HepG2 (cell line): ENCODE measurements at regions not wholly inside any gene's neighbourhood (a gene's known extent, or its start where the extent isn't known, plus 50 kb on each side); places are given as distances from the start of the nearest gene placed in this dataset.

ENCODE experiments used
- ATAC-seq: fragments of 200-7000 bp; cut with Tn5 transposase; 3 replicates; pipeline ENCODE4 v1.9.1; 2020; ENCODE audit warnings: mild to moderate bottlenecking, moderate library complexity
- BruUV-seq: library from RNA; stranded (reverse); fragments of 400-500 nt; replicated peaks from 2 replicates; lab custom pipeline; 2021; lab: Mats Ljungman, UMichigan
- CTCF ChIA-PET: fragments of 300-600 bp; formaldehyde crosslinking; extraction: SDS; loops from one replicate; lab custom pipeline; 2021; ENCODE audit warnings: low total read pairs, inconsistent platforms, low intra/inter-chr PET ratio; lab: Yijun Ruan, JAX
- POLR2A ChIA-PET: fragments of 350-600 bp; sonication (Branson Sonifier 250); formaldehyde crosslinking; loops from one replicate; lab custom pipeline; 2020; ENCODE audit warnings: antibody characterized with exemption, inconsistent platforms; lab: Yijun Ruan, JAX
- DNase-seq: peaks from one replicate; pipeline ENCODE4 v3.0.0-alpha.2; 2015; ENCODE audit warnings: low spot score
- FAIRE-seq: peaks from 3 replicates; lab custom pipeline; 2011; peaks lifted over from hg19 to GRCh38; lab: Jason Lieb, UNC
- H2AFZ ChIP-seq: one replicate; pipeline ENCODE4 v1.6.1; 2011; ENCODE audit warnings: low read length, inconsistent platforms
- H3K27ac ChIP-seq: fragments of 300-600 bp; 3 replicates; pipeline ENCODE4 v1.8.0; 2011; ENCODE audit warnings: mixed run types, mild to moderate bottlenecking, mixed read lengths, low read length, inconsistent platforms; ENCODE audit not compliant: insufficient read depth; ENCODE audit errors: extremely low read length
- H3K27me3 ChIP-seq, 2 experiments: fragments of 200-600 bp in 1 of 2; 2 replicates in 1 of 2; 3 replicates in 1 of 2; pipeline versions ENCODE4 v1.6.0 to v1.8.0; 2011; ENCODE audit warnings: low read length in 2 of 2, mild to moderate bottlenecking in 2 of 2, moderate library complexity in 2 of 2, inconsistent platforms in 1 of 2; ENCODE audit not compliant: insufficient read depth in 2 of 2, control insufficient read depth in 1 of 2
- H3K36me3 ChIP-seq, 2 experiments: fragments of 200-600 bp in 1 of 2; replicated peaks in 1 of 2; 2 replicates in 1 of 2; 3 replicates in 1 of 2; pipeline versions ENCODE4 v1.5.1 to v1.8.0; 2011; ENCODE audit warnings: low read length in 2 of 2, inconsistent platforms in 1 of 2; ENCODE audit not compliant: insufficient read depth in 2 of 2, control insufficient read depth in 1 of 2
- H3K4me1 ChIP-seq: 2 replicates; pipeline ENCODE4 v1.5.1; 2012; ENCODE audit warnings: low read length, inconsistent platforms; ENCODE audit not compliant: insufficient read depth
- H3K4me2 ChIP-seq: 2 replicates; pipeline ENCODE4 v1.6.0; 2011; ENCODE audit warnings: low read depth, low read length, inconsistent platforms
- H3K4me3 ChIP-seq, 3 experiments: fragments of 200-600 bp in 1 of 3; sonication (generic), shearing (Covaris generic) in 1 of 3; replicated peaks in 1 of 3; 2 replicates each; pipeline ENCODE4 v1.5.1; 2011 to 2016; ENCODE audit warnings: low read length in 3 of 3, inconsistent platforms in 2 of 3, low read depth in 2 of 3, mild to moderate bottlenecking in 2 of 3, control low read depth in 1 of 3, mixed read lengths in 1 of 3; ENCODE audit not compliant: insufficient read depth in 1 of 3
- H3K79me2 ChIP-seq: one replicate; pipeline ENCODE4 v1.6.1; 2011; ENCODE audit warnings: low read length, inconsistent platforms; ENCODE audit not compliant: insufficient read depth
- H3K9ac ChIP-seq: 2 replicates; pipeline ENCODE4 v1.6.0; 2011; ENCODE audit warnings: mild to moderate bottlenecking, low read depth, low read length, inconsistent platforms; ENCODE audit not compliant: insufficient read depth
- H3K9me3 ChIP-seq: 2 replicates; pipeline ENCODE4 v1.5.1; 2012; ENCODE audit warnings: mild to moderate bottlenecking, low read length
- H4K20me1 ChIP-seq: 2 replicates; pipeline ENCODE4 v1.6.0; 2011; ENCODE audit warnings: inconsistent platforms, mild to moderate bottlenecking, low read length, moderate library complexity; ENCODE audit not compliant: insufficient read depth
- CBX2 ChIP-seq, 2 experiments: fragments of 200-600 bp in 1 of 2; sonication (generic); formaldehyde crosslinking in 1 of 2; IDR thresholded peaks; 2 replicates each; pipeline versions ENCODE4 v1.7.0 to v1.8.1; 2018 to 2022; ENCODE audit warnings: low read depth in 2 of 2, low read length in 1 of 2, mild to moderate bottlenecking in 1 of 2, missing genetic modification reagents in 1 of 2
- ERF ChIP-seq: IDR thresholded peaks from 2 replicates; pipeline ENCODE4 v1.6.1; 2018; ENCODE audit warnings: missing biosample characterization, missing genetic modification reagents
- ETV6 ChIP-seq: sonication (generic); formaldehyde crosslinking; conservative IDR thresholded peaks from 2 replicates; pipeline ENCODE4 v1.4.0; 2020; ENCODE audit warnings: missing genetic modification reagents
- GZF1 ChIP-seq: sonication (generic); formaldehyde crosslinking; IDR thresholded peaks from 2 replicates; pipeline ENCODE4 v1.5.1; 2020; ENCODE audit warnings: mild to moderate bottlenecking, missing genetic modification reagents
- NR1H2 ChIP-seq: sonication (generic); formaldehyde crosslinking; IDR thresholded peaks from 2 replicates; pipeline ENCODE4 v1.8.1; 2022; ENCODE audit warnings: low read depth, missing genetic modification reagents, borderline replicate concordance
- PCBP2 ChIP-seq: fragments of 200-400 bp; formaldehyde crosslinking; optimal IDR thresholded peaks from 2 replicates; pipeline ENCODE3; 2018; ENCODE audit warnings: low read length, low read depth; ENCODE audit not compliant: poor library complexity, severe bottlenecking
- RAD21 ChIP-seq: fragments of 450-650 bp; formaldehyde crosslinking; IDR thresholded peaks from 2 replicates; pipeline ENCODE4 v1.5.0; 2020; ENCODE audit warnings: mild to moderate bottlenecking
- THYN1 ChIP-seq: sonication (generic); formaldehyde crosslinking; IDR thresholded peaks from 2 replicates; pipeline ENCODE4 v1.8.1; 2023; ENCODE audit warnings: low read depth, mild to moderate bottlenecking, moderate library complexity, missing genetic modification reagents, borderline replicate concordance
- TRIM24 ChIP-seq: sonication (generic); formaldehyde crosslinking; IDR thresholded peaks from 2 replicates; pipeline ENCODE4 v1.8.0; 2022; ENCODE audit warnings: mild to moderate bottlenecking, missing genetic modification reagents
- ZFP36L1 ChIP-seq: sonication (generic); formaldehyde crosslinking; IDR thresholded peaks from 2 replicates; pipeline ENCODE4 v1.8.0; 2022; ENCODE audit warnings: mild to moderate bottlenecking, missing genetic modification reagents, moderate library complexity
- ZFP36L2 ChIP-seq: sonication (generic); formaldehyde crosslinking; IDR thresholded peaks from 2 replicates; pipeline ENCODE4 v1.4.0; 2020; ENCODE audit warnings: missing genetic modification reagents
- ZNF24 ChIP-seq: fragments of 450-650 bp; IDR thresholded peaks from 2 replicates; pipeline ENCODE4 v1.6.1; 2017; ENCODE audit warnings: antibody characterized with exemption, mild to moderate bottlenecking
- ZNF275 ChIP-seq: sonication (generic); formaldehyde crosslinking; IDR thresholded peaks from 2 replicates; pipeline ENCODE4 v1.8.0; 2022; ENCODE audit warnings: missing genetic modification reagents, mild to moderate bottlenecking, inconsistent platforms, borderline replicate concordance
- ZNF326 ChIP-seq: sonication (generic); formaldehyde crosslinking; IDR thresholded peaks from 2 replicates; pipeline ENCODE4 v1.4.0; 2020; ENCODE audit warnings: missing genetic modification reagents, borderline replicate concordance
- ZNF558 ChIP-seq: sonication (generic); formaldehyde crosslinking; IDR thresholded peaks from 2 replicates; pipeline ENCODE4 v1.9.0; 2022; ENCODE audit warnings: mild to moderate bottlenecking, missing genetic modification reagents, borderline replicate concordance
- ZNF629 ChIP-seq: sonication (generic); formaldehyde crosslinking; conservative IDR thresholded peaks from 2 replicates; pipeline ENCODE4 v1.5.0; 2020; ENCODE audit warnings: missing genetic modification reagents
- ZNF776 ChIP-seq: sonication (generic); formaldehyde crosslinking; IDR thresholded peaks from 2 replicates; pipeline ENCODE4 v1.4.0; 2020; ENCODE audit warnings: mild to moderate bottlenecking, missing genetic modification reagents
- ZNF790 ChIP-seq: sonication (generic); formaldehyde crosslinking; IDR thresholded peaks from 2 replicates; pipeline ENCODE4 v1.8.0; 2022; ENCODE audit warnings: missing genetic modification reagents, mild to moderate bottlenecking, borderline replicate concordance
- WGBS: methylation state at CpG from one replicate; pipeline ENCODE4 v1.1.6; 2017; ENCODE audit warnings: low lambda C conversion rate; 5-methylcytosine and 5-hydroxymethylcytosine counted together
- in situ Hi-C: cut with HindIII; loops from 2 replicates; pipeline ENCODE4 v1.10.0; 2017; ENCODE audit warnings: low pct_unique_long_range_greater_than_20kb; ENCODE audit not compliant: extremely low pct_ligation_motif_present
- intact Hi-C: fragments of 100-400 bp; cut with micrococcal nuclease; formaldehyde crosslinking; loops from one replicate; pipeline ENCODE4 v1.10.0; 2022; ENCODE audit not compliant: unreplicated experiment
- TF ChIP-seq, protein P1 (sequence below): IDR thresholded peaks from 2 replicates; pipeline ENCODE4 v1.6.1; 2018; ENCODE audit warnings: missing genetic modification reagents, mild to moderate bottlenecking, missing compliant biosample characterization

DNA sequence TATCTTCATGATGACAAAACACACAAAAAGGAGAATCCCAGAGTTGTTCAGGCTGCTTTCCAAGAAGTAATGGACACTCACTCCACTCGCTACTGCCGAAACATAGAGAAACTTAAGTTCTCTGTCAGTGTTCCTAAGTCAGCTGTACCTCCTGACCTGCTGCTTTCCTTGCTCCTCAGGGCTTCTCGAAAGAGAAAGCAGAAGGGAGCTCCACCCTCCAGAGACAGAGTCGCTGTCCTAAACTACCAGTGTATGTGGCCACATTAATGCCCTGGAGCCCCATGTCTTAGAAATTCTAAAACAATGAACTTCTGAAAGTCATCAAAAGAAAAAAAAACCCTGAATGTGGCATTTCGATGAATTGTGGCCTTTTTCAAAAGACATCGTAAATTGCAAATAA lies 390.8 kb upstream of the MON1B start:
- H3K79me2 ChIP-seq, result no peaks in the 10 kb centered on the region
- DNase-seq (no peak), ATAC-seq (no peak), FAIRE-seq (no peak)
- no peak overlapping the region for H2AFZ ChIP-seq
- in situ Hi-C loops (no loop called here), intact Hi-C loops (no loop called here)
- H3K4me1 ChIP-seq, result no peaks in the 10 kb centered on the region
- H4K20me1 ChIP-seq, result no peaks in the 10 kb centered on the region
- no peak overlapping the region for H3K27ac ChIP-seq
- no peak overlapping the region for H3K4me2 ChIP-seq
- TF ChIP-seq ZNF790 (CRISPR knock-in tag), result no peak
- no peak for TF ChIP-seq ZNF629 (CRISPR knock-in tag)
- no peak for TF ChIP-seq ZNF24
- no peak for TF ChIP-seq ZFP36L1 (CRISPR knock-in tag)
- TF ChIP-seq ZNF326 (CRISPR knock-in tag), result no peak
- TF ChIP-seq ZNF275 (CRISPR knock-in tag), result no peak
- TF ChIP-seq THYN1 (CRISPR knock-in tag), result no peak
- no peak for TF ChIP-seq ZFP36L2 (CRISPR knock-in tag)
- TF ChIP-seq ZNF776, result no peak
- ChIA-PET POLR2A (no interaction called here), CTCF (no interaction called here)
- no peak overlapping the region for H3K4me3 ChIP-seq
- no peaks in the 10 kb centered on the region for H3K27me3 ChIP-seq
- no peaks in the 10 kb centered on the region for H3K9me3 ChIP-seq
- no peak overlapping the region for H3K9ac ChIP-seq
- H3K36me3 ChIP-seq, result no peaks in the 10 kb centered on the region
- BruUV-seq, result no TSS peak
- 11% methylated on average over 6 of the region's 6 CpGs for WGBS

DNA sequence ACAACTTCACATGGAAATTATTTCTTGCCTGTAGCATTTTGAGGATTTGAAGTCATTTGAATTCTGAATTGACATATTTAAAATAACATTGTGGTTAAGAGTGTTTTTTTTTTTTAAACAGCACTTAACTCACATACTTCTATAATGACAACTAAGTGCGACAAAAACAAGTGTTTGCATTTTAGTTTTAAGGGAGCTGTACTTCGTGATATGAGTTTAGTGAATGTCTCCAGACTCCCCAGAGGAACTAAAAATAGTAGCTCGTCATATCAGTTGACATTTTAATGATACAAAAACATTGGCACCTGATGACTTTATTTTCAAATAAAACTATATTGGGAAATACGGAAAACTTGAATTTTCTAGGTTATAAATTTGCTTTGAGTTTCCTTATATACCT lies 389.6 kb upstream of the MON1B start:
- Histone ChIP-seq H4K20me1 (no peaks in the 10 kb centered on the region), H3K9me3 (no peaks in the 10 kb centered on the region), H3K4me3 (no peak overlapping the region), H3K27ac (no peak overlapping the region), H3K4me1 (no peaks in the 10 kb centered on the region), H3K4me2 (no peak overlapping the region), H3K9ac (no peak overlapping the region), H2AFZ (no peak overlapping the region), H3K79me2 (no peaks in the 10 kb centered on the region), H3K27me3 (no peaks in the 10 kb centered on the region), H3K36me3 (no peaks in the 10 kb centered on the region)
- WGBS, result 2% methylated on average over 4 of the region's 4 CpGs
- FAIRE-seq, result no peak
- no peak for ATAC-seq
- intact Hi-C loops (no loop called here), in situ Hi-C loops (no loop called here)
- no peak for DNase-seq
- no TSS peak for BruUV-seq
- ChIA-PET POLR2A (no interaction called here), CTCF (no interaction called here)
- TF ChIP-seq, protein P1, sequence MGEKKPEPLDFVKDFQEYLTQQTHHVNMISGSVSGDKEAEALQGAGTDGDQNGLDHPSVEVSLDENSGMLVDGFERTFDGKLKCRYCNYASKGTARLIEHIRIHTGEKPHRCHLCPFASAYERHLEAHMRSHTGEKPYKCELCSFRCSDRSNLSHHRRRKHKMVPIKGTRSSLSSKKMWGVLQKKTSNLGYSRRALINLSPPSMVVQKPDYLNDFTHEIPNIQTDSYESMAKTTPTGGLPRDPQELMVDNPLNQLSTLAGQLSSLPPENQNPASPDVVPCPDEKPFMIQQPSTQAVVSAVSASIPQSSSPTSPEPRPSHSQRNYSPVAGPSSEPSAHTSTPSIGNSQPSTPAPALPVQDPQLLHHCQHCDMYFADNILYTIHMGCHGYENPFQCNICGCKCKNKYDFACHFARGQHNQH, result no peak
- TF ChIP-seq ETV6 (no peak), GZF1 (CRISPR knock-in tag) (no peak), PCBP2 (no peak), TRIM24 (CRISPR knock-in tag) (no peak), ERF (no peak), ZNF558 (CRISPR knock-in tag) (no peak), RAD21 (no peak), CBX2 (IDR thresholded peaks at IDR 0.05; ENCODE audit: low read depth, low read length) (no peak), CBX2 (CRISPR knock-in tag; IDR thresholded peaks at IDR 0.05; ENCODE audit: low read depth) (no peak), NR1H2 (CRISPR knock-in tag) (no peak)
